Activated T-cell treated with anti-CD3 and anti-CD28 coated beads for 1 hour (primary cell): ENCODE measurements at regions not wholly inside any gene's neighbourhood (a gene's known extent, or its start where the extent isn't known, plus 50 kb on each side); places are given as distances from the start of the nearest gene placed in this dataset.

Experiments
- DNase-seq: peaks from one replicate; pipeline ENCODE4 v3.0.0-alpha.2; 2020; ENCODE audit warnings: low read depth

DNA sequence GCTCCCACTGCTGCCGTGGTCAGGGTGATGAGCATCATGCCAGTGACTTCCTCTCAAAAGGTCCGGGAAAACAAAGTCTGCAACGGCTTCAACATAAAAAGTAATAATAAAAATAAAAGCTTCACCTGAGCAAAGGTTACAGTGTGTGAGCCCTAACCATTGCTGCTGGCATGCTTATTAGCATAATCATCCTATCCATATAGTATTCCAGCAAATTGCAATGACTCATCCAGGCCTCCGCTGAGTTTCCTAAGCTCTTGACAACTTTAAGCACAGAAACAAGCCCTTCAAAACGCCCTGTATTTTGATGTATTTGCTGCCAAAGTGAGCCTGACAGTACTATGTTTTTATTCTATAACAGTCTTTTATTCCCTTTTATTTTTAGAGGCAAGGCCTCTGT is 100.5 kb downstream of the AASDH start:
- no peak for DNase-seq

DNA sequence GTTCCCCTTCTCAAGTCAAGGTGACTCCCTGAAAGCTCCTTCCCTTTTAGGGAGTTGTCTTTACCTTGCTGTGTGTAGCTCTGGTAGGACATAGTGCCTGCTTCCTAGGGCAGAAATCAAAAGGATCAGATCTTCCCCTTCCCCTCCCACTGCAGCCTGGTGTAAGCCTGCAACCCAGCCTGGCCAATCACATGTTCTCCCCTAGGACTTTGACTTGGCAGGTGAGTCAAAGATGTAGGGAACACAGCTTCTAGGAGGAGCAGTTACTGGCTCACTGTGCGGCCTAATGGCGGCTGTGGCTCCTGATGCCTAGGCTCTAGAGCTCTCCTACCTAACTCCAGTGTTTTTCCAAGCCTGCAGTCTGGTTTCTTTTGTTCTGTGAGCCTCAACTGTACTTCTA is 103.9 kb downstream of the AASDH start:
- no peak for DNase-seq

DNA sequence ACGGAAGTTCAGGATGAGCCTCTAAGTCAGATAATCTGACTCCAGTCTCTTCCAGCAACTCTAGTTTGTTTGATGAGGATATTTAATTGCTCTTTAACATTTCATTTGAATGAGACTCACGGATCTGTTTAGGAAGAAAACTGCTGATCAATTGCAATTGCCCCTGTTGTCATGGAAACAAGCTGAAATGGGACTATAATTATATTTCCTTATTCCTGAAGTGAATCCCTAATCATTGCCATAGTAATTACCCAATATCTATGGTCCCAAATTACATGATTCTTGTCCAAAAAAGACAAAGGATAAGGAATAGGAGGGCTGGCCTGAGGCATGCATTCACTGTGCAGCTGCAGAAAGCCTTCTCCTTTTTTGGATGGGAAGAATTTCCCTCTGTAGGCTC is 105.3 kb downstream of the AASDH start:
- DNase-seq, result no peak

DNA sequence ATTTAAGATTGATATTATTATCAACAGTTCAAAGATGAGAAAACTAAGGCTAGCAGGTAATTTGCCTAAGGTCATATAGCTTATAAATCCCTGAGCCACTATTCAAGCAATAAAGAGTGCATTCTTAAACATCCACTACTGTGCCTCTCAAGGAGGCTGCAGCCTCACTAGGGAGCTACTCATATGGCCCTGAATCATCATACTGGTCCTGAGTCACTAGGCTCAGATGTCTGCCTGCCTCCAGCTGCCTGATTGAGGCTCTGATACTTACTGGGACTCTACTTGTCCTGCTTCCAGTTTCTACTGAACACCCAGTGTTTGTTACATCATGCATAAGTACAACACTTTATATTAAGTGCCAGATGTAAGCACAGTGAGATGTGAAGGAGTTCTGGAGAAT is 110.7 kb downstream of the AASDH start:
- DNase-seq, result no peak

DNA sequence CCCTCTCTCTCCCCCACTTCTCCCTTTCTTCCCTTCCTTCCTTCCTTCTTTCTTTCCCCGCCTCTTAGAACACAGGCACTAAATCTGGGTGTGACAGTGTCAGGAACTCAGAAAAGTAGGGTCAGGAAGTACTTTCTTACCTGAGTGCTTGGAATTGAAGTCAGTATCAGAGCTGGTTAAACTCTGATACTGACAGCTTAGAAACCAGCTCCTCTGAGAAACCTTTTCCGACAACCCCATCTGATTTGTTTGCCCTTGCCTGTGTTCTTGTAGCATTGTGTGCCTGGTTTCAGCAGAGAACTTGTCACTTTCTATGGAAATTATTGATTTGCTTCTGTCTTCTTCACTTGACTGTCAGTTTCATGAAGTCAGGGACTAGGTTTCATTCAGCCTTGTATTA is 113.9 kb downstream of the AASDH start:
- no peak for DNase-seq

DNA sequence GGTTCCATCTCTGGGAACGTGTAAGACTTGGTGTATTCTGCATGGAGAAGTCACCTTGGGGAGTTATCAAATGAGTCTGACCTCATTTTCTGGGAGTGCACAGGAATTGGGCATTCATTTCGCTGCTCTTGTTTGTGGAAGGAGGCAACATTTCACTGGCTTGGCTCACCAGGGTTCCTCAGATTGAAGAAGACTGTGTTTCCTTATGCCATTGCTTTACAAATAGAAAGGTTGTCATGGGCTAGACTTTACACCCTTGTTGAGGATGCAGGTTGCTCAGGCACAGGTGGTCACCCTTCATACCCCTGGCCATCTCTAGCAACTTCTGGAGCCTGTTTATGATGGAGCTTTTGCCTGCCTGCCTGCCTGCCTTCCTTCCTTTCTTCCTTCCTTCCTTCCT is 114.4 kb downstream of the AASDH start:
- no peak for DNase-seq

DNA sequence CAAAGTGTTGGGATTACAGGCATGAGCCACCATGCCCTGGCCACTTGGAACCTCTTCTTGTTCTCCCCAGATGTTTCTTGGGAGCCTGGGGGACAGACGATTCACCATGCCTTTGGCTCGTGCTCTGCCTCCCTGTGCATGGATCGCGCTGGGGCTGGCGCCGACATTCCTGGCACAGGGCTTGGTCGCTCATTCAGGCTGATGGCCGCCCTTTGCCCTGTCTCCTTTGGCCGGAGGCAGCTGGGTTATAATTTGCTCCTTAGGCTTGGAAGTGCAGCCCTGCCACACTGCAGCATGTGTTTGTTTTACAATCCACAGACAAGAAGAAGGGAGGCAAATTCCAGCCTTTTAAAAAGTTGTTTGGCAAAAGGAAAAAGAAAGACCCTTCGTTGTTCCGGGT is 115.3 kb downstream of the AASDH start:
- DNase-seq, result no peak

DNA sequence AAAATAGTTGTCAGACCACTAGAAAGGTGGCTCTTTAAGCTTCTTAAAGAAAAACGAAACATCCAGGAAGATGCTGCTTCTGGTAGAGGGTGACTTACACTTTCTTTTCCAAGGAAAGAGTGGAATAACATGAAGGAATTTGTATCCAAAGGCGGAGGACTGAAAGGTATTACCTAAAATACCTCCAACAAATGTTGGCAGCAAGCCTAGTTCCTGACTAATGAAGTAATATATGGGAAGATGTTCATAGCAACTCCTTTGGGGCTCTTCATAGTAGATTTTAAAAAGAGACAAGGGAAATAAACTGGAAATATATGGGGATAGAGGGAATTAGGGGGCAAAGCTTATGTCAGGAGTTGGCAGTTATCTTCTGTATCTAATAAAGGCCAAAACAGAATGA is 116.2 kb downstream of the AASDH start:
- no peak for DNase-seq

DNA sequence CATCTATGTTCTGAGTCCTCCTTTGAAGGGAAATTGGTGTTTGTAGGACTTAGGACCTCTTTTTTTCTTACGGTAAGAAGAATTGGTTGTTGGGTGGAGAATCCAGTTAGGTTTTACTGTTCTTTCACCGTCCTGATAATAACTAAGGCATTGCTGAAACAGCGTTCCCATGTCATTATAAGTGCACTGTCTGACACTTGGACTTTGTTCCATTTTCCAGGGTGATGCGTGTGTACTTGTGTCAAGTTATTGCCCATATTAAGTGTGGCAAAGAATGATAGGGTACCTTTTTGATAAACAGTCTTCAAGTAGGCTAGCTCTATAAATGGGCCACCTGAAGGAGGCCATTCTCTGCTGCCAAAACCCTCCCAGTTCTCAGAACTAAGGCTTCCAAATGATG is 119.7 kb downstream of the AASDH start:
- DNase-seq, result no peak

DNA sequence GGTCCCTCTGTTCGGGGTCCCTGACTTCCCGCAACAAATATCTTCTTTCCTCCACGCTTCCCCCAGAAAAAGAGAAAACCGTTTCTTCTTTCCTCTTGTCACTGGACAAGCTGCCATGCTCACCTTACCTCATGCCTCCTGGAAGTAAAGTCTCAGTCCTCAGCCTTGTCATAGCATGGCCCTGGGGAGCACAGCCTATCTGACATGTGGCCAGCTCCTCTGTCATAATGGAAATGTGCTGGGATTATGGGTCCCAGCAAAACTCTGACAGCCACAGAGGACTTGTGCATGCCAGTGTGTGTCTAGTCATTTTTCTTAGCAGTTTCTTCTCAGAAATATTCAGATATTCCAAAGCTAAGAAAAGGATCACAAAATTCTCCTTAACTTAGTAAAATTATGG is 122.4 kb downstream of the AASDH start:
- DNase-seq, result no peak

DNA sequence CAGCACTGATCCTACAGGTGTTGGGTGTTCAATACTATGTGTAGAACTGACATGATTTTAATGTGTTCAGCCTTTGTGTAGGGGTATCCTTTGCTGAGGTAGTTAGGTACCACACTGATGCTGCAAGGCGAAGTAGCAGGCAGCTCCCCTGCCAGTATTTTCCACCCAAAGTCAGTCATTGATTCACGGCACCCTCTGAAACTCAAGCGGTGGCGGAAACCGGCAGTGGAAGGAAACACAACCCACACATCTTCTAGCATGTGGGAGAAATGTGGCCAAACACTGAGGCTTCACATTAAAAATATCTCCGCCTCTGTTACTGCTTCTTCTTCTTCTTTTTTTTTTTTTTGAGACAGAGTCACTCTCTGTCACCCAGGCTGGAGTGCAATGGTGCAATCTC is 126.3 kb downstream of the AASDH start:
- DNase-seq, result peak; percentile 1

DNA sequence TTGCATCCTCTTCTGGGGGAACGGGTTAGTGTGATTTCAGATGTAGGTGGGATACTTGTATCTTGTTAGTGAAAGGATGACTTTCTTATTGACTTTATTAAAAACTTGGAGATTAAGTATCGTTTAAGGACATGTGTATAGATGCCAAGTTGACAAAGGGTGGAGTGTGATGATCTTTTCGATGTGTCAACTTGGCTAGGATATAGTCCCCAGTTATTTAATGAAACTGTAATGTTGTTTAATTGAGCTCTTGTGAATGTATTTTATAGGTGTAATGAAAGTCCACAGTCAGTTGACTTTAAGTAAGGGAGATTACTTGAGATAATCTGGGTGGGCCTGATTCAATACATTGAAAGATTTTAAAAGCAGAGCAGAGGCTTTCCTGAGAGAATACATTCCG is 127.0 kb downstream of the AASDH start:
- DNase-seq, result no peak

DNA sequence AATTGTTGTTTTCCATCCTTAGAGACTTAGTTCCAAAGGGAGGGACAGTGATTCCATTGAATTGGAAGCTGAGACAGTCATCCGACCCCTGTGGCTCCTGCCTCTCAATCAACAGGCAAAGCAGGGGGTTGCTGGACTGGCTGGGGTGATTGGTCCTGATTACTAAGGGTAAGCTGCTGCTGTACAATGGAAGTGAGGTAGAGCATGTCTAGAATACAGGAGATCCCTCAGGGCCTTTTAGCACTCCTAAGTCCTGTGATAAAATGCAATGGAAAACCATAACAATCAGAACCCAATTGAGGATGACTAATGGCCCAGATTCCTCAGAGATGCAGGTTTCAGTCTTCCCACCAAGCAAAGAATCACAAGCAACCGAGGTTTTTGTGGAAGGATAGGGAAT is 127.6 kb downstream of the AASDH start:
- no peak for DNase-seq

DNA sequence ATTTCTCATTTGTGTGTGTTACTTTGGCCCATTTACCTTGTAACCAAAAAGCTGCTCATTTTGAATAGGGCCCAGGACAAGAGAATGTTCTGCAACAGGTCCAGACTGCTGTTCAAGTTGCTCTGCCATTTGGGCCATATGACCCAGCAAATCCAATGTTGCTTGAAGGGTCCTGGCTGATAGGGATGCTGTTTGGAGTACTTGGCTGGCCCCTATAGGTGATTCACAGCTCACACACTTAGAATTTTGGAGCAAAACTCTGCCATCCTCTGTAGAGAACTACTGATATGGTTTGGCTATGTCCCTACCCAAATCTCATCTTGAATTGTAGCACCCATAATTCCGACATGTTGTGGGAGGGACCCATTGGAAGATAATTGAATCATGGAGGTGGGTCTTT is 131.5 kb downstream of the AASDH start:
- DNase-seq, result no peak

DNA sequence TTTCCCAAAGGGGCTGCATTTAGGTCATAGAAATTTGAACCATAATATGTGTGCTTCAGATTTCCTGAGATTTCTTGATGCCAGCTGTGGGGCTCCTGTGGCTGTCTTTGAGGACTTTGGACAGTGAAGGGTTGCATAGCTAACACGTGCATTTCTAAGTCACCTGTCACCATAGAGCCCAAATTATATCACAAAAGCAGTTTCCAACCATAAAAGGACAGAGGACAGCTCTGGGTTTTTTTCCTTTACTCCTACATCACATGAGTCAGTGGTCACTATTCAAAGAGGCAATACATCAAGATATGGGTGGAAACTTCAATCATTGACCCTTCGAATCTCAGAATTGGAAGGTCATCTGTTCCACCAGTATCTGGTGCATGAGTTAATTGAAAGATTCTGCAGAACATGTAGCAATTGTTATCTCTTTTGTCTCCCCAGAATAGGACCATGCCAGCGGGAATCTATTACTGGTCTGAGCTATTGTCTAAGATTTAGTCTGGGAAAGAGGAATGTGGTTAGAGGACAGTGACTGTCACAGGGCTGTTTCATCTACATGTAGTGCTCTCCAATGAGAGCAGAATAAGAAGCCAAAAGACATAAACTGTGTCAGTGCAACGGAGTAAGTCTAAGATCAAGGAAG is 133.5 kb downstream of the AASDH start:
- DNase-seq, result no peak

DNA sequence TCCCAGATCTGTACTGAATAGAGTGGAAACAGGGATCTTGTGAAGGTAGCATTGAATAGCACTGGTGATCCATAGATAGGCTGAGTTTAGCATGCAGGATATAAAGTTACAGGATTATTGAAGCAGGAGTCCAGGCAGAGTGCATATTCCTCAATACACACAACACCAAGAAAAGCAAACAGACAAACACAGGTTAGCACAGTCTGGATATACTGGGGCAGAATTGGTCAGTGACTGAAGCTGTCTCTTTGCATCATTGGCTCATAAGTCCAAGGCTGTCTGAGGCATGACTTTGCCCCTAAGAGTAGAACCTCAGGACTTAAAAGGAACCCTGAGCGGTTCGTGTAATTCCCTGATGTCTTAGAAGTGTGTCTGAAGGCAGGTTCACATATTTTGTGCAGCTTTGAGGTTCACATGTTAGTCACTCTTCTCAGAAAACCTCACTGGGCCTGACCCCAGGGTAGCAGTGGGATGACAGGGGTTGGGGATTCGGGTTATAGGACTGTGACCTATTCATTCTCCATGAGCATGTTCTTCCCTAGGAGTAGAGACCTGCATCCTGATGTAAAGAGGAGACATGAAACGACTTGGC is 134.6 kb downstream of the AASDH start:
- no peak for DNase-seq

DNA sequence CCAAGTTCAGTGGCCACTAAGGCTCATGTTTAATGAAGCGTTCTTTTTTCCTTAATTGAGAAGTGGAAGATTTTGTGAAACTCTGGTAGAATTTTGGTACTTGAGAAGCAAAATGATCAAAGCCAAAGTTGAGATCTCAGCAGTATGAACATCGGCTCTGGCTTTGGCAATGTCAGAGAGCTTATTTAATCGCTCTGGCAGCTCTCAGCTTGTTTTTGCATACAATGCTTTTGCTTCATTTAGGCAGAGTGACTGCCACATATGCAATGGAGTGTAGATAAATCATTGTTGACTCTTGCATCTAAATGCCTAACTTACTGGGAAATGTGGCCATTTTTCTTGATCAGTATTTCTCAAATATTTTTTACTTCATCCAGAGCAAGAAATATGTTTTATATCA is 135.7 kb downstream of the AASDH start:
- no peak for DNase-seq

DNA sequence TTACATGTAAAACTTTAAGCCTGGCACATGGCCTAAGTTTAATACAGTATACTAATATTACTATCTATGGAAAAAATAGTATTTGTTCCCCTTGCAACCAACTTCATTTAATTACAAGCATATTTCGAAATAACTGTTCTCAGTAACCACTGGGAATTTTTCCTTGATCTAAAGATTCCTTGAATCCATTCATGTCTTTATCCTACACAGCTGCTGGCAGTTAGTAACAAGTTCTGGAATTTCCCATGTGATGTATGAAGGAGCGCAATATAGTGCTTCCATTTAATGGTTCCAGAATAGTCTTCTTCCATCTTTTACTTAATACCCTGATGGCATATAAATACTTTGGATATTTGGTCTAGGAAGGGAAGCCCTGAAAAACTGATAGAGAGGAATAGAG is 136.5 kb downstream of the AASDH start:
- no peak for DNase-seq

DNA sequence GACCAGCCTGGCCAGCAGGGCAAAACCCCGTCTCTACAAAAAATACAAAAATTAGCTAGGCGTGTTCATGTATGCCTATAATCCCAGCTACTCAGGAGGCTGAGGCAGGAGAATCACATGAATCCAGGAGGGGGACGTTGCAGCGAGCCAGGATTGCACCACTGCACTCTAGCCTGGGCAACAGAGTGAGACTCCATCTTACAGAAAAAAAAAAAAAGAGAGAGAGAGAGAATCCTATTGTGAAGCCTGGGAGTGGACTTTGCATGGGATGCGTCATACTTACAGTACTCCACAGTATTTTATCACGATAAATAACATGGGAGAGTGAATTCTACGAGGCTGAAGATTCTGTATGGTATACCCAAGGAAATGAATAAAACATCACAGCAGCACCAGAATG is 139.6 kb downstream of the AASDH start:
- no peak for DNase-seq

DNA sequence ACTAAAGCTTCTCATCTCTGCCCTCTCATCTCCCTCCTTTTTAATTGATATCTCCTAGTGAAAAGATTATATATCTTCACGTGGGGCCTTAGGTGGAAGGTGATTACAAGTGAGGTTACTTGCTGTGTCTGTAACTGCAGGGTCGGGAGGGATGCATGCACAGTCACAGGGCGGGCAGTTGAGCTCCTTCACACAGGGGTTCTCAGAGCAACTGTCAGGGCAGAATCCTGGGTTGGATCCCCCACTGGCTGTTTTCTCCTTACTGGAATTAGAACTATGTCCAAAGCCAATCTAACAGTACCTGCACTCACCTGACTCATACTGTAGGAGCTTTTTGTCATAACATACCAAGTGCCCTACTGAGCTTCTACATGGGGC is 141.1 kb downstream of the AASDH start:
- no peak for DNase-seq

DNA sequence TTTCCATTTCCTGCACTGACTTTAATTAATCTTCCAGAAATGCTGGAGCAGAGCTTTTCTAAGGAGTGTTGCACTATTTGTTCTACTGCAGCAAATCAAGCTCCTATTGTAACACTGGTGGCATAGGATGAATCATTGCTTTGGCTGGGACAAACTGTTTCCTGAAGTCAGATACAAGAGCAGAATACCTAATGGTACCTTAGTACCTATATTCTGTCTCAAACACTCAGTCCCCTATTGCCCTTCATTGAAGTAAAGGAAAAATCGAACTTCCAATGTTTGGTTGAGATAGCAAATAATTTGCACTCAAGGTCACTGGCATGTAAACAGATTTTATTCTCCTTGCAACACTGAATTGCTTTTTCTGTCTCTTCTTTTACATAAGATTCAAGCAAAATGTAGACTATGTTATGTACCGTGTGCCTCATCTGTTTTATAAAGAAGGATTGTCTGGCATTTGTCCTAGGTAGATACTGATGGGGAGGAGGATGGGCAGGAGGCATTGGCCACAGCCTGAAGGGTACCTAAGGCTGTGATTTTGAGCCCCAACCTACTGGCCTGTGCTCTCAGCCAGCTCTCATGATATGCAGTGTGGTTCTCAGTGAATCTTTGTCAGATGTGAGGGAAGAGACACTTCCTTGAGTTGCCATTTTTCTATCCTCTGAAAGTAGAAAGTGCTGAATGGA is 141.6 kb downstream of the AASDH start:
- no peak for DNase-seq

DNA sequence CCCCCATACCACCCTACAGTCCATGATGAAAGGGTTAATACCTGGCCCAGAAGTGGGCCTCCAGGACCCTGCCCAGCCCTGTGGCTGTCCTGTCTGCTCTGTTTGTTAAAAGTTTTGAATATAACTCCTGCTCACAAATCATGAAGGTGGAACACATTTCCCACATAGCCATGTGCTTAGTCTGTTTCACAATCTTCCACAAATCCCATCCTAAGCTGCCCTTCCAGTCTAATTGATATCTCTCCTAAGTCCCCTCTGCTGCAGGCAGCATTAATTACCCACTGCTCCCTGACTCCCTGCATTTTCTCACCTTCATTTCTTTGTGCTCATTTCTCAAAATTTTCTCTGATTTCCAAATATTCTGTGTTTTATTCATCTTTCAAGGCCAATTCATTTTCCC is 142.6 kb downstream of the AASDH start:
- DNase-seq, result no peak

DNA sequence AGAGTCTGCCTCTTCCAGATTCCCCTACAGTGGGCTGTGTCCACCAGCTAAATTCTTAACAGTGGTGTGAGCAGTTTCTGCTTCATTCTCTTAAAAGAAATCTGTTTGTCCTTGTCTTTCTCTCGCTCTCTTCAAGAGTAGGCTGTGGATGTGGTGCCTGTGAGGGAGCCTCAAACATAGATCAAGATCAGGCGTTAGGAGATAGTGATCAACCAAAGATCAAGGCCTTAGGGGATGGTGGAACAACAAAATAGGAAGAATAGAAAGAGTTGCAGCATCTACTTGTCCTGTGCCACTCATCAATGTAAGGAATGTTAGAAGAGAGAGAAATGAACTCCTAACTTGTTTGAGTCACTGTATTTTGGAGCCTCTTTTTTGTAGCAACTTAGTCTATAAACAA is 144.2 kb downstream of the AASDH start:
- no peak for DNase-seq

DNA sequence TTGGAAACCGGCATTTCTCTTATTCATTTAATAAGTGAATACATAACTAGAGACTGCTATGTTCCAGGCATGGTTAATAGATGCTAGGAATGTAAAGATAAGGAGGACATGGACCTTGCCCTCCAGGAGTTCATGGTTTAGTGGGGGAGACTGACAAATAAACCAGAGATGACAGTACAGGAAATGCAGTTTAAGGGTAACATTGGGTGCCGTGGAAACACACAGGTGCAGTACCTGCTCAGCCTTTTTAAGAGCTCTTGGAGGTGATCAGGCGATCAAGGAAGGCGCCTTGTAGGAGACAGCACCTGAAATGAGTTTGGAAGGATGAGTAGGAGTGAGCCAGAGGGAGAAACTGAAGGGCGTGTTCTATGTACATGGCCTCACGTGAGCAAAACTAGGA is 145.8 kb downstream of the AASDH start:
- DNase-seq, result no peak
